ENCODE measurements at regions not wholly inside any gene's neighbourhood (a gene's known extent, or its start where the extent isn't known, plus 50 kb on each side); places are given as distances from the start of the nearest gene placed in this dataset.

DNA sequence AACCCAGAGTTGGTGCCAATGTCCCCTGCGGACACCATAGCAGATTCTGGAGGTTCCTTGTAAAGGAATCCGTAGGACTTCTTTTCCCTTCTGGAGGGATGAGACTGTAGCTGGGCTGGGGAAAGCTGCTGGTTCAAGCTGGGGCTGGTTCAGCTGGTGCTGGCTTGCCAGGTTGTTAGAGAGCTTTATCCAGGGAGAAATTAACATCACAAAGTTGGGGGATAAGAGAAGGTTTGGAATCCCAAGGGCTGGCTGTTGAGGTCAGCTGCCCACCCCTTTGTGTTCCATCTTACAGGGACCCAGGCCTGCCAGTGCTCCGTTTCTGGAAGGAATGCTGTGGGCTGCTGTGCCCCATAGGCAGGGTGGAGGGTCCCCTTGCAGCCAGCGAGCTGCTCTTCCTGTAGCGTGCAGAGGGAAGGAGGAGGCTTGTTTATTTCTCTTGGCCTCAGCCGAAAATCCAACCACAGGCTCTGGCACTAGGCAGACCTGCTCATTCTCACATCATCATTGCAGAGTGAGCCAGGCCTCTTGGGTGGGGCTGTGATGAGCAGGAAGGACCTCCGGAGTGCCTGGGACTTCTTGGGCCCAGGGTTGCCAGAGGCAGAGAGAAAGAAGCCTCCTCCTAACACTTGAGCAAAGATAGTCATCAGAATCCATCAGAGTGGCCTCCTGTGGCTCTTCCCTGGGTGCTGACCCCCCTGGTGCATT is 251.1 kb downstream of the SEC14L1 start:
- Histone ChIP-seq H3K27ac (ENCODE audit: low read length) (no peak overlapping the region), H3K27me3 (ENCODE audit: control insufficient read depth, insufficient read depth, low read length) (no peaks in the 10 kb centered on the region), H3K4me1 (ENCODE audit: control insufficient read depth, insufficient read depth, low read length) (peaks cover 33% of the 10 kb centered on the region), H3K4me3 (ENCODE audit: low read length) (no peak overlapping the region), H3K36me3 (ENCODE audit: control insufficient read depth, insufficient read depth, low read length) (no peaks in the 10 kb centered on the region; the same call in 1 of the 2 replicates), H3K9me3 (ENCODE audit: control insufficient read depth, insufficient read depth, low read length) (no peaks in the 10 kb centered on the region)
- DNase-seq (ENCODE audit: low read depth, low spot score) = no peak
- no CpG with 5 or more reads among the region's 7 CpGs for WGBS (ENCODE audit: insufficient coverage, insufficient read length)

DNA sequence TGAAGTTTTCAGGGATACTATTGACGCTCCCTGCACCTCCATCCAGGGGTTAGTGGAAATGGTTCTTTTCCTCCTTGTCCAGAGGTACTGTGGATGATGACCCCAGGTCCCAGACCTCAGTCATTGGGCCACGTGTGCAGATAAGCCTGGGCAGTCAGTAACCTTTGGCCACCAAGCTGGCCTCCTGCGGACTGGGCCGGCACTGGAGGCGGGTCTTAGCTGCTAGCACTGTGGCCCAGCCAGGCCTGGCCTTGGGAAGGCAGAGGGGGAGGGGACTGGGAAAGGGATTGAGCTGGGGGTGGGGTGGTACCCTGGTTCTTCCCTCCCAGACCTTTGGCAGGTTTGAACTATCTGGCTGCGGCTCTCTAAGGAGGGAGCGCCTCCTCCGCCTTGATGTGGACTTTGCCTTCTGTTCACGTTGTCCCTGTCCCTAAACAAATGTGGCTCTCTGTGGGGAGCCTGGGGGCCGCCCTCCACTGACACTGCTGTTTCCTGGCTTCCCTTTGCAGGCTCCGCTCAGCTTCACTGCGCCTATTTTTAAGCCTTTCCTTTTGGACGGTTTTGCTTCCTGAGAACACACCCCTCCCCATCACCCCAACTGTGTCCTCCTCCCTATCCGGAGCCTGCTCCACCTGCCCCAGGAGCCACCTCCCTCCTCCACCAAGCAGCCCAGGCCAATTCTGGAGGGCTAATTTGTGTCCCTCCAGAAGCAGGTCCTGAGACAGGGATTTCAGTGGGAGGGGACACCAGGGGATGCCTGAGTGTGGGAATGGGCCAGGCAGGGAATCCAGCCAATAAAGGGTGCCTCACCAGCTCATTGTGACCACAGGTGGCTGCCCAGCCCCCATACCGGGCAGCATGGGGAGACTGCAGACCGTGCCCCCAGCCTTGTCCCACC is 251.9 kb downstream of the SEC14L1 start:
- H3K4me1 ChIP-seq (ENCODE audit: control insufficient read depth, insufficient read depth, low read length) = peaks cover 30% of the 10 kb centered on the region
- no CpG with 5 or more reads among the region's 16 CpGs for WGBS (ENCODE audit: insufficient coverage, insufficient read length)
- no peak for DNase-seq (ENCODE audit: low read depth, low spot score)
- no peaks in the 10 kb centered on the region for H3K9me3 ChIP-seq (ENCODE audit: control insufficient read depth, insufficient read depth, low read length)
- no peaks in the 10 kb centered on the region; the same call in 1 of the 2 replicates for H3K36me3 ChIP-seq (ENCODE audit: control insufficient read depth, insufficient read depth, low read length)
- no peaks in the 10 kb centered on the region for H3K27me3 ChIP-seq (ENCODE audit: control insufficient read depth, insufficient read depth, low read length)
- no peak overlapping the region for H3K4me3 ChIP-seq (ENCODE audit: low read length)
- no peak overlapping the region for H3K27ac ChIP-seq (ENCODE audit: low read length)

DNA sequence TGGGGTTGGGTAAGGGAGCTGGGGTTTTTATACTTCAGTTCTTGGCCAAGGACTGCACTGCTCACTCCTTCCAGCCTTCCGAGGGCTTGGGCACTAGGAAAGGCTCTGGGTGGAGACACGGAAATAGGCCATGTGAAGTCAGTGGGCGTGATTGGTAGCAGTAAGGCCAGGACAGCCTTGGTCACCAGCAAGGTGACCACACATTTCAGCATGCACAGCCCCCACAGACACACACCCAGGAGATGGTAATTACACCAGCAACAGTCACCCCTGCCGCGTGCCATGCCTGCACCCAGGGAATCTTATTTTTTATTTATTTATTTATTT is 252.5 kb downstream of the SEC14L1 start:
- no peaks in the 10 kb centered on the region; the same call in 1 of the 2 replicates for H3K36me3 ChIP-seq (ENCODE audit: control insufficient read depth, insufficient read depth, low read length)
- no peak overlapping the region for H3K27ac ChIP-seq (ENCODE audit: low read length)
- peaks cover 29% of the 10 kb centered on the region for H3K4me1 ChIP-seq (ENCODE audit: control insufficient read depth, insufficient read depth, low read length)
- no peaks in the 10 kb centered on the region for H3K9me3 ChIP-seq (ENCODE audit: control insufficient read depth, insufficient read depth, low read length)
- WGBS (ENCODE audit: insufficient coverage, insufficient read length) = no CpG with 5 or more reads among the region's 5 CpGs
- DNase-seq (ENCODE audit: low read depth, low spot score) = no peak
- no peak overlapping the region for H3K4me3 ChIP-seq (ENCODE audit: low read length)
- no peaks in the 10 kb centered on the region for H3K27me3 ChIP-seq (ENCODE audit: control insufficient read depth, insufficient read depth, low read length)

DNA sequence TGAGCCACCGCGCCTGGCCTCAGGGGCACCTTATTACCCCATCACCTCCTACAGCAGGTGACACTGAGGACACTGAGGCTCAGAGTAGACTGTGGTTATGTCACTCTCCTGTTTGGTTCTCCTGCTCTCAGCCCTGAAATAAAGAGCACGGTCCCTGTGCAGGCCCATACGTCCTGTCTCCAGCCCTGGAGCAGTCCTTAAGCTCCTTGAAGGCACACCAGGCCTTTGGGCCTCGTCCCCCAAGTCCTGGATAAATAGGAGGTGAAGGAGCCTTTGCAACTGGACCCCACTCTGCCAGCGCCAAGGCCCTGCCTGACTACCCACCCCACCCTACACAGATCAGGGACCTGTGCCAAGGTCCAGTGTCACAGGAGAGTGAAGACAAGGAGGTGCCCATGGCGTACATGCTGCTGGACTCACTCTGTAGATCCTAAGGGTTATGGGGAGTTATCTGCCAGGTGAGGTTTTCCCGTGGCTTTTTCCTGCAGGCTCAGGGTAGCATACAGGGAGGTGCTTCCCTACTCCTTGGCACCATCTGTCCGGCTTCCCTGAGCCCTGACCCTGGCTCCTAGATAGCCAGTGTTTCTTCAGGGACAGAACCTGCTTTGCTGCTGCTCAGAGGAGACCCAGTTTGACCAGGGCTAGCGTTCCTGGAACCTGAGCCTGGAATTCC is 253.2 kb downstream of the SEC14L1 start:
- no CpG with 5 or more reads among the region's 10 CpGs for WGBS (ENCODE audit: insufficient coverage, insufficient read length)
- Histone ChIP-seq H3K27me3 (ENCODE audit: control insufficient read depth, insufficient read depth, low read length) (no peaks in the 10 kb centered on the region), H3K9me3 (ENCODE audit: control insufficient read depth, insufficient read depth, low read length) (no peaks in the 10 kb centered on the region), H3K4me3 (ENCODE audit: low read length) (no peak overlapping the region), H3K4me1 (ENCODE audit: control insufficient read depth, insufficient read depth, low read length) (peaks cover 24% of the 10 kb centered on the region), H3K27ac (ENCODE audit: low read length) (no peak overlapping the region), H3K36me3 (ENCODE audit: control insufficient read depth, insufficient read depth, low read length) (no peaks in the 10 kb centered on the region)
- DNase-seq (ENCODE audit: low read depth, low spot score) = no peak

DNA sequence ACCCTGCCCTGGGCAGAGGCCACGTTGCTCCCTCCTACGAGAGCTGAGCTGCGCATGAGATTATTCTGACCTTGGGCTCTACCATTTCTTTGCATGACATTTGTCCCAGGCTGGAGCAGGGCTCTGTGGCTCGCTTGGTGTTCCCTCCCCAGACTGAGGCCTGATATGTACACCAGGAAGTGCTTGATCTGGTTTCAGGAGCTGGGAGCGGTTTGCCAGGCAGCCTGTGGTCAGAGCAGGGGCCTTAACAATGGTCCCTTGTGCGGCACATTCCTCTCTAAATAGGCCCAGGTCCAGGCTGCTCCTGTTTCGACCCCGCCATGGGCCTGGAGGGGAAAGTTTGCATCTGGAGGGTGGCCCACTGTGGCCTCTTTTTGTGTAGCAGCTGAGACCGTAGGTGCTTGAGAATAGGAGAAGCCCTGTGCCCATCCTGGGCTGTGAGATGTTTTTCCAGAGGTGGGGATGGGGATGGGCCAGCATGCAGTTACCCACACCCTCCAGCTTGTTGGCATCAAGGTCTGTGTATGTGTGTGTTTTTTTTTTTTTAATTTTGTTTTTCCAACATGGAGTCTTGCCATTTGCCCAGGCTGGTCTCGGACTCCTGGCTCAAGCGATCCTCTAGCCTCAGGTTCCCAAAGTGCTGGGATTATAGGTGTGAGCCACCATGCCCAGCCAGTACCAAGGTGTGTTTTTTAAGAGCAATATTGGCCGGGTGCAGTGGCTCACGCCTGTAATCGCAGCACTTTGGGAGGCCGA is 253.9 kb downstream of the SEC14L1 start:
- peaks cover 19% of the 10 kb centered on the region for H3K4me1 ChIP-seq (ENCODE audit: control insufficient read depth, insufficient read depth, low read length)
- no CpG with 5 or more reads among the region's 15 CpGs for WGBS (ENCODE audit: insufficient coverage, insufficient read length)
- DNase-seq (ENCODE audit: low read depth, low spot score) = no peak
- H3K4me3 ChIP-seq (ENCODE audit: low read length) = no peak overlapping the region
- H3K36me3 ChIP-seq (ENCODE audit: control insufficient read depth, insufficient read depth, low read length) = no peaks in the 10 kb centered on the region
- no peaks in the 10 kb centered on the region for H3K9me3 ChIP-seq (ENCODE audit: control insufficient read depth, insufficient read depth, low read length)
- no peaks in the 10 kb centered on the region for H3K27me3 ChIP-seq (ENCODE audit: control insufficient read depth, insufficient read depth, low read length)
- H3K27ac ChIP-seq (ENCODE audit: low read length) = no peak overlapping the region

DNA sequence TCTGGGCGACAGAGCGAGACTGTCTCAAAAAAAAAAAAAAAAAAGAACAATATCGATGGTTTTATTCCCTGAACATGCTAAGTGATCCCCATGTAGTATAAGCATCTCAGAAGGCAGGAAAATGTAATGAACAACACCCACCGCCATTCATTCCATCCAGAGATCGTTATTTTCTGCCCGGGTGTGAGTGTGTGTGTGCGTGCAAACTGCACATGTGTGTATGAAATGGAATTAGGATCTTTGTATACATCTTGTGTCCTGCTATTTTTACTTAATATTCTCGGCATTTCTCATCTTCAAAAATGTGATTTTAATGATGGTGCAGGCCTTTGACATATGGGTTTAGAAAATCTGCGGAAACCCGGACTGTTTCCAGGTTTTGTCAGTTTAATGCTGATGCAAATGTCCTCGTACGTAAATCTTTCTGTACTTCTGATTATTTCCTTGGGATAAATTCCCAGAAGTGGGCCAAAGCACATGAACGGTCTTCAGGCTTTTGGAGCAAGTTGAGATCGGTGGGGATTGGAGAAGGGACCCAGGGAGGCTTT is 254.8 kb downstream of the SEC14L1 start:
- Histone ChIP-seq H3K27me3 (ENCODE audit: control insufficient read depth, insufficient read depth, low read length) (no peaks in the 10 kb centered on the region), H3K4me1 (ENCODE audit: control insufficient read depth, insufficient read depth, low read length) (peaks cover 19% of the 10 kb centered on the region), H3K9me3 (ENCODE audit: control insufficient read depth, insufficient read depth, low read length) (no peaks in the 10 kb centered on the region), H3K27ac (ENCODE audit: low read length) (no peak overlapping the region), H3K36me3 (ENCODE audit: control insufficient read depth, insufficient read depth, low read length) (no peaks in the 10 kb centered on the region), H3K4me3 (ENCODE audit: low read length) (no peak overlapping the region)
- no CpG with 5 or more reads among the region's 14 CpGs for WGBS (ENCODE audit: insufficient coverage, insufficient read length)
- no peak for DNase-seq (ENCODE audit: low read depth, low spot score)

DNA sequence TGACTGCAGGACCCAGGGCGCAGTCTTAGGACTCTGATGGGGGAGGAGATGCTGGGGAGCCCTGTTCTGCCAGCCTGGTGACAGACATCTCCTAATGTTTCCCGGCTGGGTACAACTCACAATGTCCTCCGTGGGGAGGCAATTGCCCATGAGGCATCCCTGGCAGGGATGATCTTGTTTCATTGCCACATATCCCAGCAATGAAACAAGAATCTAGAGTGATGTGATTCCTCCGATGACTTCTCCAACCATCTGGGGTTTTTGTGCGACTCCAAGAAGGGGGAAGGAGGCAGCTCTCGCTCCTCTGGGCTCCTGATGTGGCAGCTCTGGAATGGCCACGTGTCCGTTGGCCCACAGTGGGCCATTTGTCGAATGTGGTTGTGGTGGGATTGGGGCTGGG is 255.8 kb downstream of the SEC14L1 start:
- Histone ChIP-seq H3K27ac (ENCODE audit: low read length) (no peak overlapping the region), H3K4me1 (ENCODE audit: control insufficient read depth, insufficient read depth, low read length) (peaks cover 19% of the 10 kb centered on the region), H3K4me3 (ENCODE audit: low read length) (no peak overlapping the region), H3K9me3 (ENCODE audit: control insufficient read depth, insufficient read depth, low read length) (no peaks in the 10 kb centered on the region), H3K27me3 (ENCODE audit: control insufficient read depth, insufficient read depth, low read length) (no peaks in the 10 kb centered on the region), H3K36me3 (ENCODE audit: control insufficient read depth, insufficient read depth, low read length) (no peaks in the 10 kb centered on the region)
- no peak for DNase-seq (ENCODE audit: low read depth, low spot score)
- no CpG with 5 or more reads among the region's 9 CpGs for WGBS (ENCODE audit: insufficient coverage, insufficient read length)

DNA sequence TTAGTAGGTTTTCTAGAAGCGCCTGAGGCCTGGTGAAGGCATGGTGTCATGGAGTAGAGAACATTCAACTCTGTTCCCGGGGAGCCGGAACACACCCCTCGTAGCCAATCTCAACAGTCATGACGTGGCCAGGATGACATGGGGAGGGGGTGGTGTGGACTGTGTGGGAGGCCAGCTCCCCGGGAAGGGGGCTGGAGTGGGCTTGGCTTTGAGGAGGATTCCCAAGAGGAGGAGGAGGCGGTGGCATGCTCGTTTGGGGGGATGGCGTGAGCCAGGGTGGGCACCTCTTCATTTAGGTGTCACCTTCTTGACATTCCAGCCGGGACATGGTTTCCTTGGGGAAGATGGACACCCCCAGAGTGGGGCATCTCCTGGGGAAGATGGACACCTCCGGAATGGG is 257.5 kb downstream of the SEC14L1 start:
- peaks cover 9% of the 10 kb centered on the region for H3K4me1 ChIP-seq (ENCODE audit: control insufficient read depth, insufficient read depth, low read length)
- H3K36me3 ChIP-seq (ENCODE audit: control insufficient read depth, insufficient read depth, low read length) = peaks cover 5% of the 10 kb centered on the region; the same call in 1 of the 2 replicates
- H3K27ac ChIP-seq (ENCODE audit: low read length) = no peak overlapping the region
- DNase-seq (ENCODE audit: low read depth, low spot score) = no peak
- H3K27me3 ChIP-seq (ENCODE audit: control insufficient read depth, insufficient read depth, low read length) = no peaks in the 10 kb centered on the region
- WGBS (ENCODE audit: insufficient coverage, insufficient read length) = no CpG with 5 or more reads among the region's 11 CpGs
- no peak overlapping the region for H3K4me3 ChIP-seq (ENCODE audit: low read length)
- H3K9me3 ChIP-seq (ENCODE audit: control insufficient read depth, insufficient read depth, low read length) = no peaks in the 10 kb centered on the region

DNA sequence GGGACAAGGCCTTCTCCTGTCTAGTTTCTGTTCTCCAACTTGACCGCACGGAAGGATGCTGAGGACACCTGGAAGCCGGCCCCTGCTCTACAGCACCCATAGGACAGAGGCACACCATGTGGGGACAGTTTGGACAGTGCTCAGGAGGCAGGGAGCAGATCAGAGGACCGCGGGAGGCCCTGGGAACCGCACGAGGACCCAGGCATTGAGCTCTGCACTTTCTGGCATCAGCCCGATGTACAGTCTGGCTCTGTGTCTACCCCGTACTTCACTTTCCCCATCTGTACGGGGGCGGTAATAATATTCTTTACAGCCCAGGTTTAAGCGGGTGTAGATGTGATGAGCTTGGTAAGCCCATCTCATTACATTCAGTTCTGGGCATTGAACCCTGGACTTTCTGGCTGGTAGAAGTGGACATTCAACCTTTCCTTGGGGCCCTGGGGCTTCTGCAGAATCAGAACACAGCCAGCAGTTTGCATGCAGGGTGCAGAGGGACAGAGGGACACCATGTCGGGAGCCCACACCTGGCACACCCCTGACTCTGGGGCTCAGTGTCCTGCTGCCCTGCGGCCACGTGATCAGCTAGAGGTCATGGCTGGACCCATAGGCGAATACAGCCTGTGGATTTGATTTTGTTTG is 258.7 kb downstream of the SEC14L1 start:
- H3K9me3 ChIP-seq (ENCODE audit: control insufficient read depth, insufficient read depth, low read length) = no peaks in the 10 kb centered on the region
- no peak for DNase-seq (ENCODE audit: low read depth, low spot score)
- H3K4me3 ChIP-seq (ENCODE audit: low read length) = no peak overlapping the region
- whole genome bisulfite sequencing (ENCODE audit: insufficient coverage, insufficient read length) = no CpG with 5 or more reads among the region's 16 CpGs
- peaks cover 5% of the 10 kb centered on the region; the same call in 1 of the 2 replicates for H3K36me3 ChIP-seq (ENCODE audit: control insufficient read depth, insufficient read depth, low read length)
- peaks cover 1% of the 10 kb centered on the region; the same call in 1 of the 2 replicates for H3K4me1 ChIP-seq (ENCODE audit: control insufficient read depth, insufficient read depth, low read length)
- no peaks in the 10 kb centered on the region for H3K27me3 ChIP-seq (ENCODE audit: control insufficient read depth, insufficient read depth, low read length)
- no peak overlapping the region for H3K27ac ChIP-seq (ENCODE audit: low read length)

Data from iPS DF 6.9 (cell line).